ENCODE measurements at regions not wholly inside any gene's neighbourhood (a gene's known extent, or its start where the extent isn't known, plus 50 kb on each side); places are given as distances from the start of the nearest gene placed in this dataset.

DNA sequence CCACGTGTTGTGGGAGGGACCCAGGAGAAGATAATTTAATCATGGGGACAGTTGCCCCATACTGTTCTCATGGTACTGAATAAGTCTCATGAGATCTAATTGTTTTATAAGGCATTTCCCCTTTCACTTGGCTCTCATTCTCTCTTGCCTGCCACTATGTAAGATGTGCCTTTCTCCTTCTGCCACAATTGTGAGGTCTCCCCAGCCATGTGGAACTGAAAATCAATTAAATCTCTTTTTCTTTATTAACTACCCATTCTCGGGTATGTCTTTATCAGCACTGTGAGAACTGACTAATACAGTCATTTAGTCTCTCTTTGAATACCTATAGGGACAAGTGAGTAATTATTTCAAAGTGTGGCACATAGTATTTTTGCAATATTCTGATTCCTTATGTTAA is 269.2 kb upstream of the SMARCA2 start:
- no peak for DNase-seq
- no peaks in the 10 kb centered on the region for H3K27me3 ChIP-seq
- no peak for ATAC-seq
- TF ChIP-seq, protein P1, sequence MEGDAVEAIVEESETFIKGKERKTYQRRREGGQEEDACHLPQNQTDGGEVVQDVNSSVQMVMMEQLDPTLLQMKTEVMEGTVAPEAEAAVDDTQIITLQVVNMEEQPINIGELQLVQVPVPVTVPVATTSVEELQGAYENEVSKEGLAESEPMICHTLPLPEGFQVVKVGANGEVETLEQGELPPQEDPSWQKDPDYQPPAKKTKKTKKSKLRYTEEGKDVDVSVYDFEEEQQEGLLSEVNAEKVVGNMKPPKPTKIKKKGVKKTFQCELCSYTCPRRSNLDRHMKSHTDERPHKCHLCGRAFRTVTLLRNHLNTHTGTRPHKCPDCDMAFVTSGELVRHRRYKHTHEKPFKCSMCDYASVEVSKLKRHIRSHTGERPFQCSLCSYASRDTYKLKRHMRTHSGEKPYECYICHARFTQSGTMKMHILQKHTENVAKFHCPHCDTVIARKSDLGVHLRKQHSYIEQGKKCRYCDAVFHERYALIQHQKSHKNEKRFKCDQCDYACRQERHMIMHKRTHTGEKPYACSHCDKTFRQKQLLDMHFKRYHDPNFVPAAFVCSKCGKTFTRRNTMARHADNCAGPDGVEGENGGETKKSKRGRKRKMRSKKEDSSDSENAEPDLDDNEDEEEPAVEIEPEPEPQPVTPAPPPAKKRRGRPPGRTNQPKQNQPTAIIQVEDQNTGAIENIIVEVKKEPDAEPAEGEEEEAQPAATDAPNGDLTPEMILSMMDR (IDR thresholded peaks at IDR 0.05 in 4 of 5, conservative IDR thresholded peaks at IDR 0.05 in 1 of 5): no peak
- no peak for TF ChIP-seq POLR2A (IDR thresholded peaks at IDR 0.05)
- no peak overlapping the region for H3K4me3 ChIP-seq
- H3K4me1 ChIP-seq: no peaks in the 10 kb centered on the region
- intact Hi-C loops (cut with DNase I; ENCODE audit: low total_unique reads) (no loop called here), in situ Hi-C loops (cut with MboI; ENCODE audit: low sequenced_read_pairs in 4 of 4) (no loop called here)
- no peaks in the 10 kb centered on the region for H3K9me3 ChIP-seq
- no peaks in the 10 kb centered on the region for H3K36me3 ChIP-seq
- no peak overlapping the region for H3K27ac ChIP-seq

DNA sequence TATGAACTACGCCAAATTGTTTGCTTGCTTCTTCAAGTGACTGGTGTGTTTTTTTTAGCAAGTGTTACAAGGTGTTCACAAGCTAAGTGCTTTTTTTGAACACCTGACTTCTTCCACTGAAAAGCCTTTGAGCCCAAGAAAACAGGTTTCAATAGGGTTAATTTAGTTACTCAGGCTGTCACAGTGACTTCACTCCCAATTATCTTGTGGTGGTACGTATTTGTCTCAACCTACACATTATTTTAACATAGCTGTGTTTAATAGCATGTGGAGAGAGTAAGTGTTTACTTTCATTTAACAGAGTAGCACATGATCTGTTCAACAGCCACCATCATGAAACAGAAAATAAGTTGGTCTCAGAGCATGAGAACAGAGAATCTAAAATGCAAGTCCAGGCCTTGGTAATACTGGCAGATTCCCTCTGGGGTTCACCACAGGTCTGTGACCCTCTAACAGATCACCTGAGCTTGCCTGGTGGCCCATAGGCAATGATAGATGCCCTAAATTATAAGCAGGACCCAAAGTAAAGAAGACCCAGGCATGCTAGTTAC is 267.7 kb upstream of the SMARCA2 start:
- H3K4me1 ChIP-seq: no peaks in the 10 kb centered on the region
- intact Hi-C loops (cut with DNase I; ENCODE audit: low total_unique reads) (no loop called here), in situ Hi-C loops (cut with MboI; ENCODE audit: low sequenced_read_pairs in 4 of 4) (no loop called here)
- ATAC-seq (no peak), DNase-seq (no peak)
- H3K27ac ChIP-seq: no peak overlapping the region
- no peaks in the 10 kb centered on the region for H3K36me3 ChIP-seq
- no peak overlapping the region for H3K4me3 ChIP-seq
- no peaks in the 10 kb centered on the region for H3K9me3 ChIP-seq
- TF ChIP-seq POLR2A (IDR thresholded peaks at IDR 0.05): no peak
- TF ChIP-seq, protein P1 (IDR thresholded peaks at IDR 0.05 in 4 of 5, conservative IDR thresholded peaks at IDR 0.05 in 1 of 5): no peak
- no peaks in the 10 kb centered on the region for H3K27me3 ChIP-seq

DNA sequence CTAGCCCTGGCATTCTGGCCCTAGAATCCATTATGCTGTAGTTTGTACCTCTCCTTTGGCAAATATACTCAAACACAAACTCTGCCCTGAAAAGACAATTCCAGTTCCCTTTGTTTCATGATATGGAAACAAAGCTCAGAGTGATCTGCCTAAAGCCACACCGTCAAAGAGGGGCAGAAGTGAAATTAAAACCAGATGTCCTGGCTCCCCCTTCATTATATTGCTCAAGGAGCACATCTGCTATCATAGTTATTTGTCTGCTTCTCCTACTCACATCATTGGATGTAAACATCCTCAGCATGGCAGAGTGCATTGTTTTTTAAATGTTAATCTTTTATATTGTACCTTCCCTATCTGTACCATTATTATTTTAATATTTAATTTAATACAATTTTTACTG is 266.7 kb upstream of the SMARCA2 start:
- Histone ChIP-seq H3K4me1 (no peaks in the 10 kb centered on the region), H3K36me3 (no peaks in the 10 kb centered on the region), H3K27ac (no peak overlapping the region), H3K4me3 (no peak overlapping the region), H3K9me3 (no peaks in the 10 kb centered on the region), H3K27me3 (no peaks in the 10 kb centered on the region)
- in situ Hi-C loops (cut with MboI; ENCODE audit: low sequenced_read_pairs in 4 of 4) (no loop called here), intact Hi-C loops (cut with DNase I; ENCODE audit: low total_unique reads) (no loop called here)
- no peak for TF ChIP-seq POLR2A (IDR thresholded peaks at IDR 0.05)
- TF ChIP-seq, protein P1 (IDR thresholded peaks at IDR 0.05 in 4 of 5, conservative IDR thresholded peaks at IDR 0.05 in 1 of 5): no peak
- ATAC-seq (no peak), DNase-seq (no peak)

DNA sequence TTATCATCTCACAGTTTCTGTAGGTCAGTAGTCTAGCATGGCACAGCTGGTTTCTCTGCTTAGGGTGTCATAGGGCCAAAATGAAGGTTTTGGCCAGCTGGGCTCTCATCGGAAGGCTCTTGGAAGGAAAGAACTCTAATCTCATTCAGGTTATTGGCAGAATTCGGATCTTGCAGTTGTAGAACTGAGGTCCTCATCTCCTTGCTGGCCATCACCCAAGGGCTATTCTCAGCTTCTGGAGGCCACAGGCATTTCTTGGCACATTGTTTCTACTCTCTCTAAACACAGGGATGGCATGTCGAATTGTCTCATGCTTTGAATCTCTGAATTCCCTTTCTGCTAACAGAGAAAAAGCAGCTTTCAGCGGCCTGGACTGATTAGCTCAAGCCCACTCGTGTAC is 258.0 kb upstream of the SMARCA2 start:
- Histone ChIP-seq H3K27me3 (no peaks in the 10 kb centered on the region), H3K9me3 (no peaks in the 10 kb centered on the region), H3K4me1 (no peaks in the 10 kb centered on the region), H3K27ac (no peak overlapping the region), H3K4me3 (no peak overlapping the region), H3K36me3 (no peaks in the 10 kb centered on the region)
- intact Hi-C loops (cut with DNase I; ENCODE audit: low total_unique reads): no loop called here
- in situ Hi-C loops (cut with MboI; ENCODE audit: low sequenced_read_pairs in 4 of 4): no loop called here
- no peak for ATAC-seq
- no peak for DNase-seq
- TF ChIP-seq, protein P1 (IDR thresholded peaks at IDR 0.05 in 4 of 5, conservative IDR thresholded peaks at IDR 0.05 in 1 of 5): no peak
- no peak for TF ChIP-seq POLR2A (IDR thresholded peaks at IDR 0.05)

DNA sequence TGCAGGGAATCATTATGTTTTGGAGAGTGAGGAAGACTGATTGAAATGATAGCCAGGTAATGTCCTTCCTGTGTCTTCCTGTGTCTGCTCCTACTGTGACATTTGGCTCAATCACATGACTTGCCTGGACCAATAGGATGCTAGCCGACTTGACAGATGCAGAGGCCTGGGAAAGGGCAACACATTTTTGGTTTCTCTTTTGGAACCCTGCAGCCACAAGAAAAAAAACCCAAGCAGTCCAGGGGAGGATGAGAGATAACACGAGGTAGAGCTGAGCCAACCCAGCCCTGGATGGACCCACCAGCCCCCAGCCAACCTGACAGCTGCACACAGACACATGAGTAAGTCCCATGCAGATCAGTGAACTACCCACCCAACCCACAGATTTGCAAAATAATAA is 256.1 kb upstream of the SMARCA2 start:
- DNase-seq: no peak
- intact Hi-C loops (cut with DNase I; ENCODE audit: low total_unique reads): no loop called here

More for the DNA sequence above, 256.1 kb upstream of the SMARCA2 start:
- in situ Hi-C loops (cut with MboI; ENCODE audit: low sequenced_read_pairs in 4 of 4): no loop called here
- Histone ChIP-seq H3K4me1 (no peaks in the 10 kb centered on the region), H3K9me3 (no peaks in the 10 kb centered on the region), H3K27me3 (no peaks in the 10 kb centered on the region), H3K27ac (no peak overlapping the region), H3K4me3 (no peak overlapping the region), H3K36me3 (no peaks in the 10 kb centered on the region)
- ATAC-seq: no peak
- no peak for TF ChIP-seq POLR2A (IDR thresholded peaks at IDR 0.05)
- TF ChIP-seq, protein P1 (IDR thresholded peaks at IDR 0.05 in 4 of 5, conservative IDR thresholded peaks at IDR 0.05 in 1 of 5): no peak
